H1 (cell line): ENCODE measurements at regions not wholly inside any gene's neighbourhood (a gene's known extent, or its start where the extent isn't known, plus 50 kb on each side); places are given as distances from the start of the nearest gene placed in this dataset.

Experiments used
- CTCF ChIA-PET: fragments of 300-600 bp; sonication (Branson Sonifier 250); formaldehyde crosslinking; loops from one replicate; lab custom pipeline; 2021; ENCODE audit not compliant: partially characterized antibody; lab: Charles Lee
- POLR2A ChIA-PET: fragments of 300-600 bp; sonication (Branson Sonifier 250); formaldehyde crosslinking; loops from one replicate; lab custom pipeline; 2021; ENCODE audit warnings: inconsistent platforms; ENCODE audit not compliant: partially characterized antibody; lab: Charles Lee
- DNase-seq, 2 experiments: peaks; one replicate each; pipeline versions ENCODE4 v3.0.0 to v3.0.0-alpha.2; 2010 to 2022; ENCODE audit warnings: low spot score in 2 of 2, low read depth in 1 of 2, mixed read lengths in 1 of 2
- FAIRE-seq: peaks from 2 replicates; lab custom pipeline; 2011; peaks lifted over from hg19 to GRCh38; lab: Jason Lieb, UNC
- H2AFZ ChIP-seq: 2 replicates; pipeline ENCODE4 v1.8.1; 2012; ENCODE audit warnings: low read length, inconsistent platforms
- H2AK5ac ChIP-seq: 2 replicates; pipeline ENCODE4 v1.6.1; 2013; ENCODE audit warnings: low read depth, low read length
- H2BK120ac ChIP-seq: replicated peaks from 2 replicates; pipeline ENCODE3; 2013; ENCODE audit warnings: low read depth, low read length, inconsistent platforms
- H2BK12ac ChIP-seq: 2 replicates; pipeline ENCODE4 v1.6.1; 2013; ENCODE audit warnings: low read depth, low read length
- H2BK15ac ChIP-seq: 2 replicates; pipeline ENCODE4 v1.6.1; 2013; ENCODE audit warnings: low read length
- H2BK20ac ChIP-seq: 2 replicates; pipeline ENCODE4 v1.6.1; 2013; ENCODE audit warnings: low read length
- H2BK5ac ChIP-seq: 2 replicates; pipeline ENCODE4 v1.6.1; 2013; ENCODE audit warnings: low read depth, low read length
- H3K14ac ChIP-seq: 2 replicates; pipeline ENCODE4 v1.6.1; 2013; ENCODE audit warnings: inconsistent platforms; ENCODE audit not compliant: insufficient read length
- H3K18ac ChIP-seq: 2 replicates; pipeline ENCODE4 v1.6.1; 2013; ENCODE audit warnings: low read length; ENCODE audit errors: extremely low read depth
- H3K23ac ChIP-seq: 2 replicates; pipeline ENCODE4 v1.6.1; 2013; ENCODE audit warnings: inconsistent platforms; ENCODE audit not compliant: insufficient read length
- H3K23me2 ChIP-seq: 2 replicates; pipeline ENCODE4 v1.6.1; 2013; ENCODE audit warnings: low read depth, low read length
- H3K27ac ChIP-seq: 2 replicates; pipeline ENCODE4 v1.6.1; 2011; ENCODE audit warnings: low read depth, low read length, inconsistent platforms
- H3K27me3 ChIP-seq, 4 experiments: replicated peaks in 1 of 4; 1 replicate in 1 of 4; 2 replicates in 3 of 4; pipeline versions ENCODE4 v1.6.1 to v1.8.1; 2011 to 2013; ENCODE audit warnings: low read length in 3 of 4, mild to moderate bottlenecking in 3 of 4, inconsistent platforms in 2 of 4, mixed read lengths in 2 of 4, moderate library complexity in 1 of 4; ENCODE audit not compliant: control insufficient read depth in 3 of 4, insufficient read depth in 3 of 4; ENCODE audit errors: extremely low read depth in 1 of 4
- H3K36me3 ChIP-seq, 4 experiments: 2 replicates each; pipeline versions ENCODE4 v1.6.1 to v1.8.1; 2011 to 2013; ENCODE audit warnings: mild to moderate bottlenecking in 4 of 4, low read length in 3 of 4, moderate library complexity in 2 of 4, control low read depth in 1 of 4, inconsistent platforms in 1 of 4; ENCODE audit not compliant: insufficient read depth in 4 of 4, control insufficient read depth in 2 of 4
- H3K4ac ChIP-seq: replicated peaks from 2 replicates; pipeline ENCODE3; 2013; ENCODE audit warnings: low read length, low read depth, mixed read lengths, inconsistent platforms; ENCODE audit not compliant: insufficient read length
- H3K4me1 ChIP-seq, 4 experiments: replicated peaks in 1 of 4; 1 replicate in 1 of 4; 2 replicates in 3 of 4; pipeline versions ENCODE4 v1.6.1 to v1.8.1; 2011 to 2013; ENCODE audit warnings: low read length in 3 of 4, inconsistent platforms in 2 of 4, mixed read lengths in 1 of 4; ENCODE audit not compliant: insufficient read depth in 4 of 4, control insufficient read depth in 3 of 4
- H3K4me2 ChIP-seq, 2 experiments: 2 replicates each; pipeline versions ENCODE4 v1.6.1 to v1.8.1; 2011 to 2013; ENCODE audit warnings: low read depth in 2 of 2, low read length in 2 of 2, control low read depth in 1 of 2, inconsistent platforms in 1 of 2, mild to moderate bottlenecking in 1 of 2; ENCODE audit not compliant: insufficient read depth in 1 of 2
- H3K4me3 ChIP-seq, 4 experiments: fragments of 200-600, 300-600 bp in 1 of 4; sonication (generic), shearing (Covaris generic), sonication (Bioruptor Twin) in 1 of 4; 2 replicates each; pipeline versions ENCODE4 v1.5.1 to v1.8.1; 2011 to 2016; ENCODE audit warnings: low read length in 4 of 4, low read depth in 3 of 4, control low read depth in 2 of 4, inconsistent platforms in 2 of 4, mild to moderate bottlenecking in 2 of 4, mixed read lengths in 1 of 4, moderate library complexity in 1 of 4; ENCODE audit not compliant: insufficient read depth in 2 of 4; ENCODE audit errors: extremely low read depth in 1 of 4
- H3K56ac ChIP-seq: replicated peaks from 2 replicates; pipeline ENCODE3; 2013; ENCODE audit warnings: low read depth, mild to moderate bottlenecking, mixed read lengths, low read length, inconsistent platforms; ENCODE audit not compliant: insufficient read length
- H3K79me1 ChIP-seq: 2 replicates; pipeline ENCODE4 v1.6.1; 2013; ENCODE audit warnings: low read depth, low read length, control low read depth
- H3K79me2 ChIP-seq, 2 experiments: 2 replicates each; pipeline versions ENCODE4 v1.6.1 to v1.8.1; 2012 to 2013; ENCODE audit warnings: low read length in 2 of 2, mild to moderate bottlenecking in 2 of 2, inconsistent platforms in 1 of 2; ENCODE audit not compliant: insufficient read depth in 2 of 2, control insufficient read depth in 1 of 2
- H3K9ac ChIP-seq, 4 experiments: replicated peaks in 1 of 4; 1 replicate in 1 of 4; 2 replicates in 3 of 4; pipeline versions ENCODE4 v1.6.1 to v1.8.1; 2011 to 2013; ENCODE audit warnings: low read depth in 3 of 4, low read length in 3 of 4, control low read depth in 2 of 4, mild to moderate bottlenecking in 2 of 4, moderate library complexity in 2 of 4, inconsistent platforms in 1 of 4; ENCODE audit errors: extremely low read depth in 1 of 4
- H3K9me3 ChIP-seq, 2 experiments: 2 replicates each; pipeline versions ENCODE4 v1.6.1 to v1.8.1; 2012 to 2013; ENCODE audit warnings: mild to moderate bottlenecking in 2 of 2, moderate library complexity in 2 of 2, control low read depth in 1 of 2, inconsistent platforms in 1 of 2, low read depth in 1 of 2, low read length in 1 of 2, mixed read lengths in 1 of 2; ENCODE audit not compliant: insufficient read depth in 2 of 2
- H4K20me1 ChIP-seq, 2 experiments: replicated peaks in 1 of 2; 2 replicates each; pipeline versions ENCODE3 to v1.8.1; 2011 to 2013; ENCODE audit warnings: inconsistent platforms in 2 of 2, low read length in 2 of 2, mild to moderate bottlenecking in 1 of 2; ENCODE audit not compliant: insufficient read depth in 2 of 2, control insufficient read depth in 1 of 2
- H4K5ac ChIP-seq: 2 replicates; pipeline ENCODE4 v1.6.1; 2013; ENCODE audit warnings: low read length, low read depth, mixed read lengths, inconsistent platforms; ENCODE audit not compliant: insufficient read length
- H4K8ac ChIP-seq: 2 replicates; pipeline ENCODE4 v1.8.0; 2013; ENCODE audit warnings: mild to moderate bottlenecking, moderate library complexity, low read length, inconsistent platforms; ENCODE audit not compliant: insufficient read depth; ENCODE audit errors: extremely low read depth
- H4K91ac ChIP-seq: replicated peaks from 2 replicates; pipeline ENCODE3; 2013; ENCODE audit warnings: low read length, mixed read lengths, inconsistent platforms; ENCODE audit not compliant: insufficient read length
- CBX8 ChIP-seq: fragments of 300-800, 300-1000 bp; sonication (generic); IDR thresholded peaks from 2 replicates; pipeline ENCODE4 v1.7.1; 2016; ENCODE audit warnings: low read depth, low read length, borderline replicate concordance
- CTBP2 ChIP-seq: IDR thresholded peaks from 2 replicates; pipeline ENCODE4 v1.7.0; 2011; ENCODE audit warnings: borderline replicate concordance, mild to moderate bottlenecking, moderate library complexity, mixed read lengths, low read length; ENCODE audit not compliant: insufficient read depth, insufficient read length
- GABPA ChIP-seq: IDR thresholded peaks from 2 replicates; pipeline ENCODE4 v1.6.1; 2011; ENCODE audit warnings: mild to moderate bottlenecking, low read length, moderate library complexity, borderline replicate concordance; ENCODE audit not compliant: insufficient read depth
- HDAC6 ChIP-seq: IDR thresholded peaks from one replicate; pipeline ENCODE4 v1.7.1; 2012; ENCODE audit warnings: low read depth, mild to moderate bottlenecking, inconsistent platforms, low read length, moderate library complexity
- JUN ChIP-seq: IDR thresholded peaks from 2 replicates; pipeline ENCODE4 v1.6.1; 2011; ENCODE audit warnings: low read depth, mild to moderate bottlenecking, improper control_type of control experiment, low read length
- MAFK ChIP-seq: IDR thresholded peaks from 2 replicates; pipeline ENCODE4 v1.6.1; 2012; ENCODE audit warnings: low read depth, mild to moderate bottlenecking, improper control_type of control experiment, low read length
- NANOG ChIP-seq: IDR thresholded peaks from 2 replicates; pipeline ENCODE4 v1.6.1; 2011; ENCODE audit warnings: low read length, low read depth, mild to moderate bottlenecking, inconsistent platforms; ENCODE audit not compliant: insufficient read depth, poor library complexity, severe bottlenecking
- POLR2A ChIP-seq, 2 experiments: IDR thresholded peaks; 1 replicate in 1 of 2; 2 replicates in 1 of 2; pipeline ENCODE4 v1.6.1; 2011; ENCODE audit warnings: low read depth in 2 of 2, low read length in 2 of 2, mild to moderate bottlenecking in 2 of 2; ENCODE audit errors: control extremely low read depth in 1 of 2
- RXRA ChIP-seq: IDR thresholded peaks from 2 replicates; pipeline ENCODE4 v1.6.1; 2011; ENCODE audit warnings: low read depth, mild to moderate bottlenecking, low read length, moderate library complexity; ENCODE audit not compliant: insufficient read depth
- SIRT6 ChIP-seq: IDR thresholded peaks from one replicate; pipeline ENCODE4 v1.7.1; 2012; ENCODE audit warnings: low read length, inconsistent platforms
- SP2 ChIP-seq: IDR thresholded peaks from 2 replicates; pipeline ENCODE4 v1.6.1; 2012; ENCODE audit warnings: mild to moderate bottlenecking, low read length, inconsistent platforms
- TAF1 ChIP-seq: IDR thresholded peaks from 2 replicates; pipeline ENCODE4 v1.6.1; 2011; ENCODE audit warnings: mild to moderate bottlenecking, low read depth, low read length
- TBP ChIP-seq: IDR thresholded peaks from 2 replicates; pipeline ENCODE4 v1.6.1; 2011; ENCODE audit warnings: low read depth, low read length, improper control_type of control experiment
- TCF12 ChIP-seq: IDR thresholded peaks from 2 replicates; pipeline ENCODE4 v1.6.1; 2011; ENCODE audit warnings: low read depth, mild to moderate bottlenecking, low read length
- USF2 ChIP-seq: IDR thresholded peaks from 2 replicates; pipeline ENCODE4 v1.6.1; 2011; ENCODE audit warnings: low read length, improper control_type of control experiment
- WGBS, 2 experiments: shearing (Covaris generic) in 1 of 2; methylation state at CpG; one replicate each; pipeline versions ENCODE4 v1.1.6 to v1.1.7; 2013 to 2015; ENCODE audit warnings: low lambda C conversion rate in 2 of 2, mixed read lengths in 2 of 2, inconsistent platforms in 1 of 2, low coverage in 1 of 2, missing lambda C conversion rate in 1 of 2; ENCODE audit not compliant: insufficient replicate concordance in 2 of 2, insufficient coverage in 1 of 2, insufficient read length in 1 of 2; ENCODE audit errors: extremely low coverage in 1 of 2, missing lambda C conversion rate in 1 of 2; 5-methylcytosine and 5-hydroxymethylcytosine counted together

- Histone ChIP-seq H4K5ac (no peak overlapping the region), H2AK5ac (no peak overlapping the region), H2BK15ac (no peak overlapping the region), H3K4me1 (no peaks in the 10 kb centered on the region), H2AFZ (no peak overlapping the region), H2BK12ac (no peak overlapping the region), H3K9me3 (no peaks in the 10 kb centered on the region), H3K4ac (no peak overlapping the region), H3K9ac (no peak overlapping the region), H3K27me3 (no peaks in the 10 kb centered on the region), H3K18ac (no peak overlapping the region), H4K91ac (no peak overlapping the region), H3K56ac (no peak overlapping the region), H4K20me1 (no peaks in the 10 kb centered on the region), H3K4me3 (no peak overlapping the region), H3K23me2 (no peaks in the 10 kb centered on the region), H3K79me1 (no peaks in the 10 kb centered on the region), H2BK120ac (no peak overlapping the region), H3K14ac (no peak overlapping the region), H4K8ac (no peak overlapping the region), H3K4me2 (no peak overlapping the region), H3K79me2 (no peaks in the 10 kb centered on the region), H3K27ac (no peak overlapping the region), H3K23ac (no peak overlapping the region), H2BK5ac (no peak overlapping the region), H3K36me3 (no peaks in the 10 kb centered on the region), H2BK20ac (no peak overlapping the region)
- 90% methylated on average over 4 of the region's 4 CpGs; no CpG with 5 or more reads in 1 of the 2 experiments for WGBS, 2 experiments
- no peak for FAIRE-seq
- ChIA-PET CTCF (interaction anchor here (0.6 kb wide), 1 partner anchor 1168 kb away, joined by 4 read pairs; no protein-coding TSS in a partner anchor), POLR2A (no interaction called here)
- no peak for DNase-seq
- TF ChIP-seq GABPA = no peak
- TF ChIP-seq CTBP2 = no peak
- no peak for TF ChIP-seq JUN
- TF ChIP-seq TBP = no peak
- no peak for TF ChIP-seq TCF12
- TF ChIP-seq TAF1 = no peak
- no peak for TF ChIP-seq RXRA
- no peak for TF ChIP-seq CBX8
- no peak for TF ChIP-seq SP2
- no peak for TF ChIP-seq MAFK
- TF ChIP-seq NANOG = no peak
- TF ChIP-seq HDAC6 = no peak
- no peak for TF ChIP-seq POLR2A (IDR thresholded peaks at IDR 0.05; ENCODE audit: control extremely low read depth in 1 of 2, low read depth in 2 of 2, low read length in 2 of 2)
- TF ChIP-seq SIRT6 = no peak
- TF ChIP-seq USF2 = no peak
Observed at GRCh38 chr6:23498013-23498412, 628.0 kb upstream of the NRSN1 start.
